ENCODE measurements at regions not wholly inside any gene's neighbourhood (a gene's known extent, or its start where the extent isn't known, plus 50 kb on each side); places are given as distances from the start of the nearest gene placed in this dataset.

- TF ChIP-seq CTCF (IDR thresholded peaks at IDR 0.05; ENCODE audit: low read depth, low read length, missing input control) = peak; percentile 56
- TF ChIP-seq RAD21 (IDR thresholded peaks at IDR 0.05) = peak; percentile 90 to 93
- TF ChIP-seq YY1 (IDR thresholded peaks at IDR 0.05) = no peak
- peak; percentile 28 for TF ChIP-seq ATF3 (IDR thresholded peaks at IDR 0.05)
- no peak for TF ChIP-seq SP1 (IDR thresholded peaks at IDR 0.05)
- no peak for TF ChIP-seq REST (IDR thresholded peaks at IDR 0.05)
- TF ChIP-seq EGR1 (IDR thresholded peaks at IDR 0.05; ENCODE audit: low read depth in 2 of 2) = no peak
- TF ChIP-seq JUND (IDR thresholded peaks at IDR 0.05) = peak; percentile 46 to 84
- TF ChIP-seq NR2F2 (IDR thresholded peaks at IDR 0.05) = no peak
- peak; percentile 39 to 47 for TF ChIP-seq GABPA (IDR thresholded peaks at IDR 0.05 in 1 of 2, conservative IDR thresholded peaks at IDR 0.05 in 1 of 2)
- TF ChIP-seq TAF1 (conservative IDR thresholded peaks at IDR 0.05) = no peak
Measured at GRCh38 chr12:115166698-115167315, 482.8 kb upstream of the TBX3 start.

Measured in liver (tissue), 3 donors.